ENCODE measurements at regions not wholly inside any gene's neighbourhood (a gene's known extent, or its start where the extent isn't known, plus 50 kb on each side); places are given as distances from the start of the nearest gene placed in this dataset.
"Not testable (repeated sequence)": the region's sequence is repeated elsewhere in the genome, so short reads cannot be mapped to it uniquely, and the experiment has no call there.

GRCh38 chr6:137395316-137395715 is 98.9 kb downstream of the OLIG3 start:
- DNase-seq: no peak

GRCh38 chr6:137391061-137391814 is 103.0 kb downstream of the OLIG3 start:
- DNase-seq: no peak

GRCh38 chr6:137390334-137390733 is 103.9 kb downstream of the OLIG3 start:
- DNase-seq: no peak

GRCh38 chr6:137389150-137389704 is 105.0 kb downstream of the OLIG3 start:
- peak; percentile 7 to 64 (median 44) for DNase-seq

- no peak for DNase-seq
Observed at GRCh38 chr6:137387096-137387764, 107.0 kb downstream of the OLIG3 start.

- DNase-seq: not testable (repeated sequence)
Observed at GRCh38 chr6:137383287-137383686, 110.9 kb downstream of the OLIG3 start.

- no peak for DNase-seq
Observed at GRCh38 chr6:137378090-137378369, 116.2 kb downstream of the OLIG3 start.

GRCh38 chr6:137373296-137373695 is 120.9 kb downstream of the OLIG3 start:
- no peak for DNase-seq

- no peak for DNase-seq
Observed at GRCh38 chr6:137372532-137372931, 121.7 kb downstream of the OLIG3 start.

- no peak for DNase-seq
Observed at GRCh38 chr6:137371634-137372016, 122.6 kb downstream of the OLIG3 start.

- DNase-seq: no peak
Observed at GRCh38 chr6:137370871-137371633, 123.1 kb downstream of the OLIG3 start.

GRCh38 chr6:137369136-137369535 is 125.1 kb downstream of the OLIG3 start:
- no peak for DNase-seq

- DNase-seq: no peak
Observed at GRCh38 chr6:137365707-137366437, 128.3 kb downstream of the OLIG3 start.

GRCh38 chr6:137363805-137364138 is 130.4 kb downstream of the OLIG3 start:
- peak in 3 of 6 experiments; percentile 40 to 64 (median 63) for DNase-seq

- DNase-seq: peak in 1 of 6 experiments; percentile 14
Observed at GRCh38 chr6:137362878-137363804, 131.1 kb downstream of the OLIG3 start.

GRCh38 chr6:137361701-137362100 is 132.5 kb downstream of the OLIG3 start:
- DNase-seq: no peak

GRCh38 chr6:137358273-137358672 is 135.9 kb downstream of the OLIG3 start:
- DNase-seq: no peak

- DNase-seq: no peak
Observed at GRCh38 chr6:137357948-137358266, 136.3 kb downstream of the OLIG3 start.

- DNase-seq: no peak
Observed at GRCh38 chr6:137357263-137357947, 136.8 kb downstream of the OLIG3 start.

GRCh38 chr6:137353842-137354397 is 134.7 kb upstream of the IFNGR1 start:
- no peak for DNase-seq

GRCh38 chr6:137353346-137353745 is 134.2 kb upstream of the IFNGR1 start:
- peak in 2 of 6 experiments; percentile 12 to 21 for DNase-seq
